ENCODE measurements at regions not wholly inside any gene's neighbourhood (a gene's known extent, or its start where the extent isn't known, plus 50 kb on each side); places are given as distances from the start of the nearest gene placed in this dataset.

GRCh38 chrX:42491137-42491907 lies 286.6 kb downstream of the PPP1R2C start:
- CTCF ChIA-PET = no interaction called here
- DNase-seq (ENCODE audit: extremely low spot score) = no peak
- TF ChIP-seq HDGF (IDR thresholded peaks at IDR 0.05; ENCODE audit: borderline replicate concordance) (no peak), SUZ12 (IDR thresholded peaks at IDR 0.05) (no peak), CTBP1 (IDR thresholded peaks at IDR 0.05; ENCODE audit: borderline replicate concordance) (no peak), FOXK2 (IDR thresholded peaks at IDR 0.05) (no peak), NFRKB (IDR thresholded peaks at IDR 0.05) (no peak), SP1 (IDR thresholded peaks at IDR 0.05) (no peak), BHLHE40 (IDR thresholded peaks at IDR 0.05; ENCODE audit: borderline replicate concordance) (no peak), TARDBP (IDR thresholded peaks at IDR 0.05) (no peak), FOXM1 (IDR thresholded peaks at IDR 0.05; ENCODE audit: borderline replicate concordance) (no peak)
- POLR2A ChIA-PET = no interaction called here

DNA sequence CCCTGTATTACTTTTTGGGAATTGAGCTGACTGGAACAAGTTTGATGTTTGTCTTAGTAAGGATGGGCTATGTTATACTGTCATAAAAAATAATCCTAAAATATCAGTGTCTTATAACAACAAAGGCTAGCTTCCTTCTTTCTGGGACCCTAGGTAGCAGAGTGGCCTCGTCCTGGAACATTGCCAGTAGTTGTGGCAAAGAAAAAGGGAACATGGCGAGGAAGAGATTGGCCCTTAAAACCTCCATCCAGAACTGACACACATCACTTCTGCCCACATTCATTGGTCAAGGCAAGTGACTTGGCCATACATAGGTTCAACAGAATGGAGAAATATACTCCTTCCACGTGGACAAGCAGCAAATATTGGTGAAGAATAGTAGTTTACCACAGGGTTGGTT lies 287.9 kb downstream of the PPP1R2C start:
- POLR2A ChIA-PET = no interaction called here
- no peak for DNase-seq (ENCODE audit: extremely low spot score)
- TF ChIP-seq, protein P1, sequence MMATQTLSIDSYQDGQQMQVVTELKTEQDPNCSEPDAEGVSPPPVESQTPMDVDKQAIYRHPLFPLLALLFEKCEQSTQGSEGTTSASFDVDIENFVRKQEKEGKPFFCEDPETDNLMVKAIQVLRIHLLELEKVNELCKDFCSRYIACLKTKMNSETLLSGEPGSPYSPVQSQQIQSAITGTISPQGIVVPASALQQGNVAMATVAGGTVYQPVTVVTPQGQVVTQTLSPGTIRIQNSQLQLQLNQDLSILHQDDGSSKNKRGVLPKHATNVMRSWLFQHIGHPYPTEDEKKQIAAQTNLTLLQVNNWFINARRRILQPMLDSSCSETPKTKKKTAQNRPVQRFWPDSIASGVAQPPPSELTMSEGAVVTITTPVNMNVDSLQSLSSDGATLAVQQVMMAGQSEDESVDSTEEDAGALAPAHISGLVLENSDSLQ (IDR thresholded peaks at IDR 0.05) = no peak
- TF ChIP-seq BHLHE40 (IDR thresholded peaks at IDR 0.05; ENCODE audit: borderline replicate concordance) = no peak
- no peak for TF ChIP-seq FOXK2 (IDR thresholded peaks at IDR 0.05)
- no peak for TF ChIP-seq ARNT (IDR thresholded peaks at IDR 0.05)
- TF ChIP-seq L3MBTL2 (conservative IDR thresholded peaks at IDR 0.05) = no peak
- TF ChIP-seq TARDBP (IDR thresholded peaks at IDR 0.05) = no peak
- no peak for TF ChIP-seq FOXM1 (IDR thresholded peaks at IDR 0.05; ENCODE audit: borderline replicate concordance)
- no peak for TF ChIP-seq ZNF384 (IDR thresholded peaks at IDR 0.05)
- TF ChIP-seq FOXA1 (IDR thresholded peaks at IDR 0.05) = no peak
- CTCF ChIA-PET = no interaction called here

DNA sequence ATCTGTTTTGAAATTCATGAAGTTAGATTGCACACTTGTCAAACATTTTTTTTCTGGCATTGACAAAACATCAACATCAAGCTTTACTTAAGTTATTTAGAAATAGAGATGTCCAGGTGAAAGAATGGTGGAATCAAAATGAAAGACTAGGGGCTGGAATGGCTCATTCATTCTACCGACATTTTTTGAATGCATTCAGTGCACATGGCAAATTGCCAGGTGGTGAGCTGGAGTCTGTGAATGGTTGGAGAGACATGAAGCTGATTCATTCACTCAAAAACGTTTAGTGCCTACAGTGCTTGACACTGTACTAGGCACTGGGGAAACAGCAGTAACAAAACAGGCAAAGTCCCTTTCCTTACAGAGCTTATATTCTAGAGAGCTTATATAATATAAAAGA lies 292.4 kb downstream of the PPP1R2C start:
- TF ChIP-seq ZNF384 (IDR thresholded peaks at IDR 0.05) (no peak), ELF4 (IDR thresholded peaks at IDR 0.05) (no peak), SUZ12 (IDR thresholded peaks at IDR 0.05) (no peak), SP1 (IDR thresholded peaks at IDR 0.05) (no peak), TARDBP (IDR thresholded peaks at IDR 0.05) (no peak), HDGF (IDR thresholded peaks at IDR 0.05; ENCODE audit: borderline replicate concordance) (no peak), L3MBTL2 (conservative IDR thresholded peaks at IDR 0.05) (no peak), FOXK2 (IDR thresholded peaks at IDR 0.05) (no peak), FOXA1 (IDR thresholded peaks at IDR 0.05) (no peak), NFRKB (IDR thresholded peaks at IDR 0.05) (no peak), FOXM1 (IDR thresholded peaks at IDR 0.05; ENCODE audit: borderline replicate concordance) (no peak), BHLHE40 (IDR thresholded peaks at IDR 0.05; ENCODE audit: borderline replicate concordance) (no peak), ARNT (IDR thresholded peaks at IDR 0.05) (no peak)
- TF ChIP-seq, protein P1 (IDR thresholded peaks at IDR 0.05) = no peak
- DNase-seq (ENCODE audit: extremely low spot score) = no peak
- POLR2A ChIA-PET = no interaction called here

GRCh38 chrX:42484233-42484632 lies 293.7 kb downstream of the PPP1R2C start:
- ChIA-PET POLR2A (no interaction called here), CTCF (no interaction called here)
- DNase-seq (ENCODE audit: extremely low spot score) = no peak
- TF ChIP-seq ZNF384 (IDR thresholded peaks at IDR 0.05) (no peak), FOXM1 (IDR thresholded peaks at IDR 0.05; ENCODE audit: borderline replicate concordance) (no peak), FOXK2 (IDR thresholded peaks at IDR 0.05) (no peak), SUZ12 (IDR thresholded peaks at IDR 0.05) (no peak), ELF4 (IDR thresholded peaks at IDR 0.05) (no peak), ARNT (IDR thresholded peaks at IDR 0.05) (no peak), NFRKB (IDR thresholded peaks at IDR 0.05) (no peak), LEF1 (IDR thresholded peaks at IDR 0.05; ENCODE audit: borderline replicate concordance) (no peak), HDGF (IDR thresholded peaks at IDR 0.05; ENCODE audit: borderline replicate concordance) (no peak), BHLHE40 (IDR thresholded peaks at IDR 0.05; ENCODE audit: borderline replicate concordance) (no peak), FOXA1 (IDR thresholded peaks at IDR 0.05) (no peak), L3MBTL2 (conservative IDR thresholded peaks at IDR 0.05) (no peak), CTBP1 (IDR thresholded peaks at IDR 0.05; ENCODE audit: borderline replicate concordance) (no peak), TARDBP (IDR thresholded peaks at IDR 0.05) (no peak), SP1 (IDR thresholded peaks at IDR 0.05) (no peak)
- TF ChIP-seq, protein P1 (IDR thresholded peaks at IDR 0.05) = no peak

More for the DNA sequence above, 292.4 kb downstream of the PPP1R2C start:
- CTCF ChIA-PET = no interaction called here

- TF ChIP-seq FOXM1 (IDR thresholded peaks at IDR 0.05; ENCODE audit: borderline replicate concordance) (no peak), ARNT (IDR thresholded peaks at IDR 0.05) (no peak), L3MBTL2 (conservative IDR thresholded peaks at IDR 0.05) (no peak), ELF4 (IDR thresholded peaks at IDR 0.05) (no peak), SP1 (IDR thresholded peaks at IDR 0.05) (no peak), ZNF384 (IDR thresholded peaks at IDR 0.05) (no peak), TARDBP (IDR thresholded peaks at IDR 0.05) (no peak), BHLHE40 (IDR thresholded peaks at IDR 0.05; ENCODE audit: borderline replicate concordance) (no peak), LEF1 (IDR thresholded peaks at IDR 0.05; ENCODE audit: borderline replicate concordance) (no peak), FOXA1 (IDR thresholded peaks at IDR 0.05) (no peak), CTBP1 (IDR thresholded peaks at IDR 0.05; ENCODE audit: borderline replicate concordance) (no peak), HDGF (IDR thresholded peaks at IDR 0.05; ENCODE audit: borderline replicate concordance) (no peak), SUZ12 (IDR thresholded peaks at IDR 0.05) (no peak), FOXK2 (IDR thresholded peaks at IDR 0.05) (no peak), NFRKB (IDR thresholded peaks at IDR 0.05) (no peak)
- TF ChIP-seq, protein P1 (IDR thresholded peaks at IDR 0.05) = no peak
- POLR2A ChIA-PET = no interaction called here
- CTCF ChIA-PET = no interaction called here
- DNase-seq (ENCODE audit: extremely low spot score) = no peak
Measured at GRCh38 chrX:42477396-42477795, 300.6 kb downstream of the PPP1R2C start.

All from HEK293T (cell line).